NB4 (cell line): ENCODE measurements at regions not wholly inside any gene's neighbourhood (a gene's known extent, or its start where the extent isn't known, plus 50 kb on each side); places are given as distances from the start of the nearest gene placed in this dataset.

Source experiments
- DNase-seq: peaks from one replicate; pipeline ENCODE4 v3.0.0; 2010; ENCODE audit warnings: low read depth
- H3K4me3 ChIP-seq: one replicate; pipeline ENCODE4 v1.5.1; 2011; ENCODE audit warnings: mild to moderate bottlenecking, low read depth, low read length, moderate library complexity
- MAX ChIP-seq: IDR thresholded peaks from 2 replicates; pipeline ENCODE4 v1.6.1; 2011; ENCODE audit warnings: low read depth, low read length
- MYC ChIP-seq: IDR thresholded peaks from 2 replicates; pipeline ENCODE4 v1.6.1; 2011; ENCODE audit warnings: low read depth, low read length
- POLR2A ChIP-seq: IDR thresholded peaks from 2 replicates; pipeline ENCODE4 v1.6.1; 2011; ENCODE audit warnings: mild to moderate bottlenecking; ENCODE audit not compliant: insufficient read length; ENCODE audit errors: extremely low read depth
- TF ChIP-seq, protein P1 (sequence below): IDR thresholded peaks from one replicate; pipeline ENCODE4 v1.5.1; 2012; ENCODE audit warnings: low read depth, low read length

DNA sequence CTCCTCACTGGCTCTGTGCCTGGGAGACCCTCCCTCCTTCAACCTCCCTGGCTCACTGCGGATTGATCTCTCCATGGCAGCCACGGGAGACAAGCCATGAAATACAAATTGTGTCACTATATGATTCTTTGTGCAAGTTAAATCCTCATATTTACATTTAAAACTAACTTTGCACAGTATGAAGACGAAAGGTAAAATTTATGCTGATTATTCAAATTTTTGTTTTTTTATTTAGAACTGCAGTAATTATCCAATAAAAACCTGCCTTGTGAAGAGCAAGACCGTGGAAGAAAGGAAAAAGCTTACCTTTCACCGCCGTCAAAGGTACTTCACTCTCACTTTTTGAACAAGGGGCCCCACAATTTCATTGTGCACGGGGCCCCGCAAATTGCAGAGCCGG, 436.9 kb downstream of the EIPR1 start:
- no peak for DNase-seq
- no peak overlapping the region for H3K4me3 ChIP-seq
- TF ChIP-seq MYC = no peak
- TF ChIP-seq POLR2A = no peak
- TF ChIP-seq, protein P1, sequence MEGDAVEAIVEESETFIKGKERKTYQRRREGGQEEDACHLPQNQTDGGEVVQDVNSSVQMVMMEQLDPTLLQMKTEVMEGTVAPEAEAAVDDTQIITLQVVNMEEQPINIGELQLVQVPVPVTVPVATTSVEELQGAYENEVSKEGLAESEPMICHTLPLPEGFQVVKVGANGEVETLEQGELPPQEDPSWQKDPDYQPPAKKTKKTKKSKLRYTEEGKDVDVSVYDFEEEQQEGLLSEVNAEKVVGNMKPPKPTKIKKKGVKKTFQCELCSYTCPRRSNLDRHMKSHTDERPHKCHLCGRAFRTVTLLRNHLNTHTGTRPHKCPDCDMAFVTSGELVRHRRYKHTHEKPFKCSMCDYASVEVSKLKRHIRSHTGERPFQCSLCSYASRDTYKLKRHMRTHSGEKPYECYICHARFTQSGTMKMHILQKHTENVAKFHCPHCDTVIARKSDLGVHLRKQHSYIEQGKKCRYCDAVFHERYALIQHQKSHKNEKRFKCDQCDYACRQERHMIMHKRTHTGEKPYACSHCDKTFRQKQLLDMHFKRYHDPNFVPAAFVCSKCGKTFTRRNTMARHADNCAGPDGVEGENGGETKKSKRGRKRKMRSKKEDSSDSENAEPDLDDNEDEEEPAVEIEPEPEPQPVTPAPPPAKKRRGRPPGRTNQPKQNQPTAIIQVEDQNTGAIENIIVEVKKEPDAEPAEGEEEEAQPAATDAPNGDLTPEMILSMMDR = no peak
- no peak for TF ChIP-seq MAX

DNA sequence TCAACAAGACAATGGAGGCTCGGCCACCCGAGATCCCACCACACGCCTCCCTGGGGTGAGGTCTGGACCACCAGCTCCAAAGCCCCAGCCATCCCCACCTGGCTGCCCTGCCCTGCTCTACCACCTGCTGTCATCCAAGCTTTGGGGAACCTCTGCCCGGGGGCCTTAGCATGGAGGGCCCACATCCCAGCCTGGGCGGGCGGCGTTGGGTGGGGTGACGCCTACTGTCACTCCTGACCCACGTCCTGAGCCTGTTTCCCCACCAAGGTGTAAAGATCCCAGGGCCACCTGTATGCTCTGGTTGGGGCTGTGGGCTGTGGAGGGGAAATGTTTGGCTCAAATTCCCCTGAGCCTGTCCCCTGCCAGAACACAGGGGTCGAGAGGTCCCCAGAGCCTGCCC, 437.6 kb downstream of the EIPR1 start:
- TF ChIP-seq, protein P1 = no peak
- TF ChIP-seq POLR2A = no peak
- no peak for TF ChIP-seq MYC
- TF ChIP-seq MAX = no peak

GRCh38 chr2:2939078-2939795, 438.4 kb downstream of the EIPR1 start:
- DNase-seq = no peak
- no peak overlapping the region for H3K4me3 ChIP-seq
- TF ChIP-seq MAX (no peak), MYC (no peak), POLR2A (no peak)
- TF ChIP-seq, protein P1 = no peak

More for the DNA sequence above, 437.6 kb downstream of the EIPR1 start:
- DNase-seq = no peak
- no peak overlapping the region for H3K4me3 ChIP-seq

- H3K4me3 ChIP-seq = no peak overlapping the region
- no peak for DNase-seq
- TF ChIP-seq POLR2A (no peak), MYC (no peak), MAX (no peak)
- TF ChIP-seq, protein P1 = no peak
Measured at GRCh38 chr2:2938481-2938880, 439.1 kb downstream of the EIPR1 start.

DNA sequence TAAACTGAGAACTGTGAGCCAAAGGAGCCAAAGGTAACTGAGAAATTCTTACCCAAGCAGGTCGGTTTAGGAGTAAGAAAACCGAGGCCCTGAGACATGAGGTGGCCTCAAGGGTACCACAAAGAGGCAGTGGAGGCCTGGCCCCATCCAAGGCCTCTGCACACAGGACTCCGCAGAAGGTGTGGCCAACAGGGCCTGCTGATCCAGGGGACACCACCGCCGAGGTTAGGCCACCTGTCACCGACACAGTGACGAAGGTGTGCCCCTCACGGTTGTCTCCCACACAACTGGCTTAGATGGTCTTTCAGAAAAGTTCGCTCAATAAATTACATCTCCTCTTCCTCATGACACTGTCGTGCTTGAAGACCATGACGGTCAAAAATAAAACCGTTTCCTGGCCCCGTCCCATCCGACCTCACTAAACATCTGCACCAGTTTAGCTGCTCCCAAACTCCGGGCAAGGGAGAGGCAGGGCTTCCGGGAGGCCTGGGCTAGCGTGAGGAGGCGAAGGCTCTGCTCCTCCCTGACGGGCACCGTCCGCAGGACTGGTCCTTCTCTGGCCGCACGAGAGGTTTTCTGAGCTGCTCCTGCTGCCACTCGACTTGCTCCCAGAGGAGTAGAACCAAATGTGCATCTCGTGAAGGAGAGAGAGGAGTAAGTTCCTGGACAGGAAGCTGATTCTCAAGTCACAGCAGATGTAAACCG, 442.0 kb downstream of the EIPR1 start:
- DNase-seq = no peak
- TF ChIP-seq, protein P1 = no peak
- TF ChIP-seq MYC = no peak
- TF ChIP-seq MAX = no peak
- TF ChIP-seq POLR2A = no peak
- no peak overlapping the region for H3K4me3 ChIP-seq
